H9 (cell line): ENCODE measurements at regions not wholly inside any gene's neighbourhood (a gene's known extent, or its start where the extent isn't known, plus 50 kb on each side); places are given as distances from the start of the nearest gene placed in this dataset.

Experiments
- DNase-seq: peaks from one replicate; pipeline ENCODE4 v3.0.0-alpha.2; 2017
- H2AFZ ChIP-seq: one replicate; pipeline ENCODE4 v1.6.1; 2013; ENCODE audit warnings: mild to moderate bottlenecking, low read length, control low read depth, moderate library complexity
- H2AK5ac ChIP-seq: 2 replicates; pipeline ENCODE4 v1.6.1; 2013; ENCODE audit warnings: low read length, control low read depth, mixed read lengths; ENCODE audit not compliant: insufficient read length
- H2BK120ac ChIP-seq: one replicate; pipeline ENCODE4 v1.6.1; 2013; ENCODE audit warnings: low read depth, mild to moderate bottlenecking, low read length, control low read depth, inconsistent platforms; ENCODE audit not compliant: poor library complexity, severe bottlenecking
- H2BK12ac ChIP-seq: 2 replicates; pipeline ENCODE4 v1.6.1; 2013; ENCODE audit warnings: low read length, control low read depth, mixed read lengths, low read depth; ENCODE audit not compliant: insufficient read length
- H2BK15ac ChIP-seq: 2 replicates; pipeline ENCODE4 v1.6.1; 2013; ENCODE audit warnings: low read depth, low read length, control low read depth
- H2BK20ac ChIP-seq: one replicate; pipeline ENCODE4 v1.6.1; 2013; ENCODE audit warnings: low read depth, mild to moderate bottlenecking, low read length, control low read depth, inconsistent platforms; ENCODE audit not compliant: poor library complexity, severe bottlenecking
- H2BK5ac ChIP-seq: 2 replicates; pipeline ENCODE4 v1.6.1; 2013; ENCODE audit warnings: low read length, control low read depth, mixed read lengths; ENCODE audit not compliant: insufficient read length
- H3K14ac ChIP-seq: 2 replicates; pipeline ENCODE4 v1.6.1; 2013; ENCODE audit warnings: low read length, control low read depth; ENCODE audit not compliant: insufficient read depth
- H3K18ac ChIP-seq: 2 replicates; pipeline ENCODE4 v1.6.1; 2013; ENCODE audit warnings: low read depth, mild to moderate bottlenecking, mixed read lengths, low read length, control low read depth; ENCODE audit not compliant: insufficient read length
- H3K23ac ChIP-seq: 2 replicates; pipeline ENCODE4 v1.6.1; 2013; ENCODE audit warnings: low read length, control low read depth, mixed read lengths, low read depth; ENCODE audit not compliant: insufficient read length
- H3K23me2 ChIP-seq: 2 replicates; pipeline ENCODE4 v1.6.1; 2013; ENCODE audit warnings: low read depth, mild to moderate bottlenecking, mixed read lengths, low read length, control low read depth; ENCODE audit not compliant: insufficient read length, poor library complexity, severe bottlenecking
- H3K27ac ChIP-seq: 2 replicates; pipeline ENCODE4 v1.5.1; 2013; ENCODE audit warnings: low read length, control low read depth, mixed read lengths, low read depth; ENCODE audit not compliant: insufficient read length
- H3K27me3 ChIP-seq: 2 replicates; pipeline ENCODE4 v1.6.1; 2013; ENCODE audit warnings: low read length, control low read depth, inconsistent platforms; ENCODE audit not compliant: insufficient read depth
- H3K4ac ChIP-seq: 2 replicates; pipeline ENCODE4 v1.6.1; 2013; ENCODE audit warnings: low read depth, mild to moderate bottlenecking, control low read depth, inconsistent platforms, low read length, moderate library complexity
- H3K4me1 ChIP-seq: 2 replicates; pipeline ENCODE4 v1.6.1; 2013; ENCODE audit warnings: low read length, control low read depth, inconsistent platforms; ENCODE audit not compliant: insufficient read depth
- H3K4me2 ChIP-seq: 2 replicates; pipeline ENCODE4 v1.6.1; 2013; ENCODE audit warnings: low read length, control low read depth, mixed read lengths; ENCODE audit not compliant: insufficient read length, insufficient read depth
- H3K56ac ChIP-seq: 2 replicates; pipeline ENCODE4 v1.6.1; 2013; ENCODE audit warnings: low read depth, mild to moderate bottlenecking, mixed read lengths, low read length, control low read depth; ENCODE audit not compliant: insufficient read length
- H3K79me1 ChIP-seq: 2 replicates; pipeline ENCODE4 v1.6.1; 2013; ENCODE audit warnings: low read depth, mild to moderate bottlenecking, moderate library complexity, low read length, control low read depth, inconsistent platforms; ENCODE audit not compliant: insufficient read depth, poor library complexity, severe bottlenecking
- H3K79me2 ChIP-seq: 2 replicates; pipeline ENCODE4 v1.6.1; 2013; ENCODE audit warnings: low read length, control low read depth, inconsistent platforms; ENCODE audit not compliant: insufficient read depth
- H3K9ac ChIP-seq: 2 replicates; pipeline ENCODE4 v1.6.1; 2013; ENCODE audit warnings: low read length, control low read depth, mixed read lengths; ENCODE audit not compliant: insufficient read length; ENCODE audit errors: extremely low read depth
- H3K9me3 ChIP-seq: one replicate; pipeline ENCODE4 v1.6.1; 2013; ENCODE audit warnings: low read depth, low read length, inconsistent platforms; ENCODE audit not compliant: control insufficient read depth
- H3T11ph ChIP-seq: one replicate; pipeline ENCODE4 v1.6.1; 2013; ENCODE audit warnings: mild to moderate bottlenecking, low read length, control low read depth, inconsistent platforms
- H4K20me1 ChIP-seq: one replicate; pipeline ENCODE4 v1.6.1; 2013; ENCODE audit not compliant: control insufficient read depth, insufficient read length, insufficient read depth
- H4K5ac ChIP-seq: 2 replicates; pipeline ENCODE4 v1.6.1; 2013; ENCODE audit warnings: low read depth, mild to moderate bottlenecking, mixed read lengths, low read length, control low read depth; ENCODE audit not compliant: insufficient read length
- H4K8ac ChIP-seq: replicated peaks from 2 replicates; pipeline ENCODE4 v1.6.1; 2013; ENCODE audit warnings: low read length, control low read depth, mixed read lengths, low read depth; ENCODE audit not compliant: insufficient read length
- H4K91ac ChIP-seq: 2 replicates; pipeline ENCODE4 v1.6.1; 2013; ENCODE audit warnings: low read depth, mild to moderate bottlenecking, moderate library complexity, mixed read lengths, low read length, control low read depth; ENCODE audit not compliant: insufficient read length
- H3K27ac Mint-ChIP-seq, 3 experiments: 2 replicates in 2 of 3; 3 replicates in 1 of 3; pipeline ENCODE4 v1.8.0; 2020 to 2021; ENCODE audit warnings: mixed read lengths in 3 of 3, mild to moderate bottlenecking in 1 of 3, moderate library complexity in 1 of 3
- H3K27me3 Mint-ChIP-seq: 2 replicates; pipeline ENCODE4 v1.8.0; 2021; ENCODE audit warnings: low read depth, mild to moderate bottlenecking, moderate library complexity, mixed read lengths
- H3K36me3 Mint-ChIP-seq, 3 experiments: 2 replicates in 2 of 3; 3 replicates in 1 of 3; pipeline ENCODE4 v1.8.0; 2020 to 2021; ENCODE audit warnings: low read depth in 3 of 3, mixed read lengths in 3 of 3; ENCODE audit not compliant: insufficient read depth in 1 of 3
- H3K4me1 Mint-ChIP-seq, 2 experiments: 2 replicates each; pipeline ENCODE4 v1.8.0; 2020; ENCODE audit warnings: mixed read lengths in 2 of 2
- H3K4me3 Mint-ChIP-seq, 2 experiments: 2 replicates in 1 of 2; 3 replicates in 1 of 2; pipeline ENCODE4 v1.8.0; 2020 to 2021; ENCODE audit warnings: mild to moderate bottlenecking in 2 of 2, mixed read lengths in 2 of 2, moderate library complexity in 1 of 2
- H3K9me3 Mint-ChIP-seq, 2 experiments: 2 replicates in 1 of 2; 3 replicates in 1 of 2; pipeline ENCODE4 v1.8.0; 2020; ENCODE audit warnings: mild to moderate bottlenecking in 2 of 2, mixed read lengths in 2 of 2, moderate library complexity in 1 of 2
- WGBS: extraction: QIAGEN DNeasy Blood & Tissue Kit; methylation state at CpG from one replicate; pipeline ENCODE4 v1.1.7; 2013; ENCODE audit warnings: missing lambda C conversion rate, low lambda C conversion rate, mixed read lengths; ENCODE audit not compliant: insufficient read length; ENCODE audit errors: extremely low coverage; 5-methylcytosine and 5-hydroxymethylcytosine counted together
- TF ChIP-seq, protein P1 (sequence below): fragments of 200-600 bp; sonication (generic); conservative IDR thresholded peaks from 3 replicates; pipeline ENCODE4 v1.8.0; 2021; ENCODE audit warnings: antibody characterized with exemption, mild to moderate bottlenecking

DNA sequence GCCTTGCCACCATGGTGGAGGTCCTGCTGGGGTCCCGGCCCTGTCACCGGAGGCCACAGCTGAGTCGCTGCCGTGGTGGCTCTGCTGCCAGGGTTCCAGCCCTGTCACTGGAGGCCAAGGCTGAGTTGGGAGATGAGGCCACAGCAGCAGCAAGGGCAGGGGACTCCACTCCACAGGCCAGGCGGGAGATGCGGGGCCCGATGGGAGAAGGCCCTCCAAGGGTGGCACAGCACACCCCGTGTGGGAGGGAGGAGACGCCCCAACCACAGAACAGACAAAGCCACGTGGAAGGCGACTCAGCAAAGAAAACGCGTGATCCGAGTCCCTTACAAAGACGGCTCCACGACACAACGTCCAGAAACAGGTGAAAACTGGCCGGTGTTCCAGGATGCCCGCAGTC is 159.3 kb downstream of the BRD1 start:
- Histone ChIP-seq H2BK20ac (no peak overlapping the region), H3K23ac (no peak overlapping the region), H3K79me1 (no peaks in the 10 kb centered on the region), H3K79me2 (no peaks in the 10 kb centered on the region), H3K9me3 (no peaks in the 10 kb centered on the region), H3K56ac (no peak overlapping the region), H3K14ac (no peak overlapping the region), H2AK5ac (no peak overlapping the region), H2BK5ac (no peak overlapping the region), H3K18ac (no peak overlapping the region), H3K27ac (no peak overlapping the region), H3K9ac (no peak overlapping the region), H3K4ac (no peak overlapping the region), H2AFZ (no peak overlapping the region), H4K5ac (no peak overlapping the region), H4K91ac (no peak overlapping the region), H2BK12ac (no peak overlapping the region), H2BK15ac (0 out of 2 replicates have a peak overlapping the region, but pooled peaks have one; percentile 45), H3K23me2 (peaks cover 3% of the 10 kb centered on the region), H2BK120ac (no peak overlapping the region), H4K8ac (no peak overlapping the region), H3K4me2 (no peak overlapping the region), H3T11ph (no peak overlapping the region), H4K20me1 (no peaks in the 10 kb centered on the region), H3K4me1 (peaks cover 2% of the 10 kb centered on the region; the same call in 1 of the 2 replicates), H3K27me3 (peaks cover 16% of the 10 kb centered on the region)
- TF ChIP-seq, protein P1, sequence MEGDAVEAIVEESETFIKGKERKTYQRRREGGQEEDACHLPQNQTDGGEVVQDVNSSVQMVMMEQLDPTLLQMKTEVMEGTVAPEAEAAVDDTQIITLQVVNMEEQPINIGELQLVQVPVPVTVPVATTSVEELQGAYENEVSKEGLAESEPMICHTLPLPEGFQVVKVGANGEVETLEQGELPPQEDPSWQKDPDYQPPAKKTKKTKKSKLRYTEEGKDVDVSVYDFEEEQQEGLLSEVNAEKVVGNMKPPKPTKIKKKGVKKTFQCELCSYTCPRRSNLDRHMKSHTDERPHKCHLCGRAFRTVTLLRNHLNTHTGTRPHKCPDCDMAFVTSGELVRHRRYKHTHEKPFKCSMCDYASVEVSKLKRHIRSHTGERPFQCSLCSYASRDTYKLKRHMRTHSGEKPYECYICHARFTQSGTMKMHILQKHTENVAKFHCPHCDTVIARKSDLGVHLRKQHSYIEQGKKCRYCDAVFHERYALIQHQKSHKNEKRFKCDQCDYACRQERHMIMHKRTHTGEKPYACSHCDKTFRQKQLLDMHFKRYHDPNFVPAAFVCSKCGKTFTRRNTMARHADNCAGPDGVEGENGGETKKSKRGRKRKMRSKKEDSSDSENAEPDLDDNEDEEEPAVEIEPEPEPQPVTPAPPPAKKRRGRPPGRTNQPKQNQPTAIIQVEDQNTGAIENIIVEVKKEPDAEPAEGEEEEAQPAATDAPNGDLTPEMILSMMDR = no peak
- H3K4me3 Mint-ChIP-seq = no peak overlapping the region
- no peak overlapping the region for H3K27ac Mint-ChIP-seq
- peak; percentile 16 for DNase-seq
- no CpG with 5 or more reads among the region's 19 CpGs for WGBS
- H3K27me3 Mint-ChIP-seq = peaks cover 51% of the 10 kb centered on the region
- peaks cover 0 to 4% of the 10 kb centered on the region in 2 experiments; a peak in 3 of 5 replicates for H3K9me3 Mint-ChIP-seq
- H3K4me1 Mint-ChIP-seq = peaks cover 14 to 16% of the 10 kb centered on the region in 2 experiments
- H3K36me3 Mint-ChIP-seq = no peaks in the 10 kb centered on the region; a peak in 1 of 7 replicates
